GM23338 (cell line): ENCODE measurements at regions not wholly inside any gene's neighbourhood (a gene's known extent, or its start where the extent isn't known, plus 50 kb on each side); places are given as distances from the start of the nearest gene placed in this dataset.
"Not testable (repeated sequence)": the region's sequence is repeated elsewhere in the genome, so short reads cannot be mapped to it uniquely, and the experiment has no call there.

ENCODE experiments used
- ATAC-seq: fragments of 200-7000 bp; cut with Tn5 transposase; 3 replicates; pipeline ENCODE4 v1.9.1; 2020
- DNase-seq: peaks from one replicate; pipeline ENCODE4 v3.0.0-alpha.2; 2015; ENCODE audit warnings: low spot score
- H2AFZ ChIP-seq: fragments of 200-600 bp; sonication (generic); 2 replicates; pipeline ENCODE4 v1.8.0; 2016; ENCODE audit warnings: antibody characterized with exemption, mild to moderate bottlenecking, moderate library complexity
- H3F3A ChIP-seq: fragments of 200-600 bp; sonication (generic); replicated peaks from 2 replicates; pipeline ENCODE4 v1.8.0; 2017; ENCODE audit warnings: antibody characterized with exemption, mixed run types, low read depth
- H3K27ac ChIP-seq: fragments of 200-600 bp; sonication (generic); 2 replicates; pipeline ENCODE4 v1.6.1; 2016; ENCODE audit warnings: low read depth
- H3K27me3 ChIP-seq: fragments of 200-600 bp; sonication (generic); 2 replicates; pipeline ENCODE4 v1.8.0; 2016; ENCODE audit warnings: mild to moderate bottlenecking, mixed run types, moderate library complexity; ENCODE audit not compliant: insufficient read depth
- H3K36me3 ChIP-seq: fragments of 200-600 bp; sonication (generic); 2 replicates; pipeline ENCODE4 v1.8.0; 2016; ENCODE audit warnings: mild to moderate bottlenecking; ENCODE audit not compliant: insufficient read depth
- H3K4me1 ChIP-seq: fragments of 200-600 bp; sonication (generic); 2 replicates; pipeline ENCODE4 v1.8.0; 2016; ENCODE audit warnings: mild to moderate bottlenecking, moderate library complexity; ENCODE audit not compliant: insufficient read depth
- H3K4me2 ChIP-seq: fragments of 200-600 bp; sonication (generic); 2 replicates; pipeline ENCODE4 v1.7.1; 2017; ENCODE audit warnings: mixed run types
- H3K4me3 ChIP-seq: fragments of 200-600 bp; sonication (generic); 2 replicates; pipeline ENCODE4 v1.6.1; 2016; ENCODE audit warnings: mixed run types
- H3K79me2 ChIP-seq: fragments of 200-600 bp; sonication (generic); replicated peaks from 2 replicates; pipeline ENCODE4 v1.8.0; 2017; ENCODE audit warnings: mild to moderate bottlenecking; ENCODE audit not compliant: insufficient read depth
- H3K9me2 ChIP-seq: fragments of 200-600 bp; sonication (generic); 2 replicates; pipeline ENCODE4 v1.8.0; 2017; ENCODE audit not compliant: insufficient read depth
- H4K20me1 ChIP-seq: fragments of 200-600 bp; sonication (generic); replicated peaks from 2 replicates; pipeline ENCODE4 v1.8.0; 2017; ENCODE audit warnings: mild to moderate bottlenecking; ENCODE audit not compliant: insufficient read depth
- H3K27ac Mint-ChIP-seq: 2 replicates; pipeline ENCODE4 v1.8.0; 2020; ENCODE audit warnings: inconsistent platforms, mild to moderate bottlenecking, moderate library complexity, mixed read lengths
- H3K27me3 Mint-ChIP-seq: 3 replicates; pipeline ENCODE4 v1.8.0; 2022; ENCODE audit warnings: low read depth, mild to moderate bottlenecking, moderate library complexity, mixed read lengths, inconsistent platforms; ENCODE audit not compliant: insufficient read depth, poor library complexity
- H3K36me3 Mint-ChIP-seq: 3 replicates; pipeline ENCODE4 v1.8.0; 2021; ENCODE audit warnings: low read depth, mild to moderate bottlenecking, inconsistent platforms, moderate library complexity, mixed read lengths
- H3K4me1 Mint-ChIP-seq: 3 replicates; pipeline ENCODE4 v1.8.0; 2020; ENCODE audit warnings: mild to moderate bottlenecking, inconsistent platforms, mixed read lengths
- H3K4me3 Mint-ChIP-seq: 3 replicates; pipeline ENCODE4 v1.8.0; 2021; ENCODE audit warnings: moderate library complexity, mild to moderate bottlenecking, inconsistent platforms, mixed read lengths
- H3K9me3 Mint-ChIP-seq: 3 replicates; pipeline ENCODE4 v1.8.0; 2020; ENCODE audit warnings: moderate library complexity, mild to moderate bottlenecking, inconsistent platforms, mixed read lengths
- CREB1 ChIP-seq: fragments of 250-450 bp; sonication (Bioruptor Pico); IDR thresholded peaks from 2 replicates; pipeline ENCODE4 v1.5.0; 2020; ENCODE audit warnings: low read depth, mild to moderate bottlenecking, moderate library complexity
- ETS1 ChIP-seq: IDR thresholded peaks from 2 replicates; pipeline ENCODE4 v1.6.1; 2016; ENCODE audit warnings: antibody characterized with exemption
- EZH2 ChIP-seq: fragments of 200-600 bp; sonication (generic); IDR thresholded peaks from one replicate; pipeline ENCODE4 v1.8.0; 2017; ENCODE audit warnings: antibody characterized with exemption, mild to moderate bottlenecking, low read depth; ENCODE audit not compliant: unreplicated experiment
- EZH2phosphoT487 ChIP-seq: fragments of 200-600 bp; sonication (generic); IDR thresholded peaks from one replicate; pipeline ENCODE4 v1.8.1; 2018; ENCODE audit warnings: antibody characterized with exemption; ENCODE audit not compliant: unreplicated experiment
- JUNB ChIP-seq: IDR thresholded peaks from one replicate; pipeline ENCODE4 v1.6.1; 2016; ENCODE audit warnings: antibody characterized with exemption; ENCODE audit not compliant: unreplicated experiment
- REST ChIP-seq: IDR thresholded peaks from one replicate; pipeline ENCODE4 v1.6.1; 2018; ENCODE audit warnings: antibody characterized with exemption; ENCODE audit not compliant: unreplicated experiment
- ZNF114 ChIP-seq: fragments of 250-450 bp; sonication (Bioruptor Pico); IDR thresholded peaks from 2 replicates; pipeline ENCODE4 v1.5.0; 2020; ENCODE audit warnings: mild to moderate bottlenecking, moderate library complexity
- TF ChIP-seq, protein P1 (sequence below): fragments of 250-450 bp; sonication (Bioruptor Pico); IDR thresholded peaks from 2 replicates; pipeline ENCODE4 v1.5.0; 2020; ENCODE audit warnings: mild to moderate bottlenecking, moderate library complexity

DNA sequence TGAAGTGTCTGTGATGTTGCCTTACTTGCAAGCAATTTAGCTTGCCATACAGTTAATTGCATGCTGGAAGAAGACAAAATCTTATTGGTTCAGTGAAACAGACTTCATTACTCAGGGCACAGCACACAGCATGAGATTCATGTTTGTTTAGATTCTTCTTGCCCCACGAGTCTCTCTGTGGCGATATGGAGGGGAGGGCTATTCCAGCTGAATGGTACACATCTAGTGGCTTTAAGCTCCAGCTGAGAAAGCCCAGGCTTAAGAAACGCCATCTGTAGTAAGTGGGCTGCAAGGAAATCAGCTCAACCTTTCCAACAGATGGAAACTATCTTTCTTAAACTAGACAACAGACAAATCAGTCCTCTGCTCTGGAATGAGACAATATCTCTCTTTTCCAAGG lies 1022.0 kb downstream of the NCAM2 start:
- peaks cover 5% of the 10 kb centered on the region; the same call in 1 of the 2 replicates for H3K9me2 ChIP-seq
- H3K27me3 ChIP-seq, result no peaks in the 10 kb centered on the region
- Mint-ChIP-seq H3K27ac (no peak overlapping the region), H3K36me3 (peaks cover 7% of the 10 kb centered on the region; the same call in 1 of the 3 replicates), H3K4me3 (no peak overlapping the region), H3K9me3 (peaks cover 16% of the 10 kb centered on the region; the same call in 2 of the 3 replicates), H3K4me1 (no peaks in the 10 kb centered on the region), H3K27me3 (peaks cover 8% of the 10 kb centered on the region)
- no peaks in the 10 kb centered on the region for H3K79me2 ChIP-seq
- TF ChIP-seq EZH2phosphoT487, result no peak
- no peak for TF ChIP-seq CREB1
- no peak for TF ChIP-seq ETS1
- TF ChIP-seq, protein P1, sequence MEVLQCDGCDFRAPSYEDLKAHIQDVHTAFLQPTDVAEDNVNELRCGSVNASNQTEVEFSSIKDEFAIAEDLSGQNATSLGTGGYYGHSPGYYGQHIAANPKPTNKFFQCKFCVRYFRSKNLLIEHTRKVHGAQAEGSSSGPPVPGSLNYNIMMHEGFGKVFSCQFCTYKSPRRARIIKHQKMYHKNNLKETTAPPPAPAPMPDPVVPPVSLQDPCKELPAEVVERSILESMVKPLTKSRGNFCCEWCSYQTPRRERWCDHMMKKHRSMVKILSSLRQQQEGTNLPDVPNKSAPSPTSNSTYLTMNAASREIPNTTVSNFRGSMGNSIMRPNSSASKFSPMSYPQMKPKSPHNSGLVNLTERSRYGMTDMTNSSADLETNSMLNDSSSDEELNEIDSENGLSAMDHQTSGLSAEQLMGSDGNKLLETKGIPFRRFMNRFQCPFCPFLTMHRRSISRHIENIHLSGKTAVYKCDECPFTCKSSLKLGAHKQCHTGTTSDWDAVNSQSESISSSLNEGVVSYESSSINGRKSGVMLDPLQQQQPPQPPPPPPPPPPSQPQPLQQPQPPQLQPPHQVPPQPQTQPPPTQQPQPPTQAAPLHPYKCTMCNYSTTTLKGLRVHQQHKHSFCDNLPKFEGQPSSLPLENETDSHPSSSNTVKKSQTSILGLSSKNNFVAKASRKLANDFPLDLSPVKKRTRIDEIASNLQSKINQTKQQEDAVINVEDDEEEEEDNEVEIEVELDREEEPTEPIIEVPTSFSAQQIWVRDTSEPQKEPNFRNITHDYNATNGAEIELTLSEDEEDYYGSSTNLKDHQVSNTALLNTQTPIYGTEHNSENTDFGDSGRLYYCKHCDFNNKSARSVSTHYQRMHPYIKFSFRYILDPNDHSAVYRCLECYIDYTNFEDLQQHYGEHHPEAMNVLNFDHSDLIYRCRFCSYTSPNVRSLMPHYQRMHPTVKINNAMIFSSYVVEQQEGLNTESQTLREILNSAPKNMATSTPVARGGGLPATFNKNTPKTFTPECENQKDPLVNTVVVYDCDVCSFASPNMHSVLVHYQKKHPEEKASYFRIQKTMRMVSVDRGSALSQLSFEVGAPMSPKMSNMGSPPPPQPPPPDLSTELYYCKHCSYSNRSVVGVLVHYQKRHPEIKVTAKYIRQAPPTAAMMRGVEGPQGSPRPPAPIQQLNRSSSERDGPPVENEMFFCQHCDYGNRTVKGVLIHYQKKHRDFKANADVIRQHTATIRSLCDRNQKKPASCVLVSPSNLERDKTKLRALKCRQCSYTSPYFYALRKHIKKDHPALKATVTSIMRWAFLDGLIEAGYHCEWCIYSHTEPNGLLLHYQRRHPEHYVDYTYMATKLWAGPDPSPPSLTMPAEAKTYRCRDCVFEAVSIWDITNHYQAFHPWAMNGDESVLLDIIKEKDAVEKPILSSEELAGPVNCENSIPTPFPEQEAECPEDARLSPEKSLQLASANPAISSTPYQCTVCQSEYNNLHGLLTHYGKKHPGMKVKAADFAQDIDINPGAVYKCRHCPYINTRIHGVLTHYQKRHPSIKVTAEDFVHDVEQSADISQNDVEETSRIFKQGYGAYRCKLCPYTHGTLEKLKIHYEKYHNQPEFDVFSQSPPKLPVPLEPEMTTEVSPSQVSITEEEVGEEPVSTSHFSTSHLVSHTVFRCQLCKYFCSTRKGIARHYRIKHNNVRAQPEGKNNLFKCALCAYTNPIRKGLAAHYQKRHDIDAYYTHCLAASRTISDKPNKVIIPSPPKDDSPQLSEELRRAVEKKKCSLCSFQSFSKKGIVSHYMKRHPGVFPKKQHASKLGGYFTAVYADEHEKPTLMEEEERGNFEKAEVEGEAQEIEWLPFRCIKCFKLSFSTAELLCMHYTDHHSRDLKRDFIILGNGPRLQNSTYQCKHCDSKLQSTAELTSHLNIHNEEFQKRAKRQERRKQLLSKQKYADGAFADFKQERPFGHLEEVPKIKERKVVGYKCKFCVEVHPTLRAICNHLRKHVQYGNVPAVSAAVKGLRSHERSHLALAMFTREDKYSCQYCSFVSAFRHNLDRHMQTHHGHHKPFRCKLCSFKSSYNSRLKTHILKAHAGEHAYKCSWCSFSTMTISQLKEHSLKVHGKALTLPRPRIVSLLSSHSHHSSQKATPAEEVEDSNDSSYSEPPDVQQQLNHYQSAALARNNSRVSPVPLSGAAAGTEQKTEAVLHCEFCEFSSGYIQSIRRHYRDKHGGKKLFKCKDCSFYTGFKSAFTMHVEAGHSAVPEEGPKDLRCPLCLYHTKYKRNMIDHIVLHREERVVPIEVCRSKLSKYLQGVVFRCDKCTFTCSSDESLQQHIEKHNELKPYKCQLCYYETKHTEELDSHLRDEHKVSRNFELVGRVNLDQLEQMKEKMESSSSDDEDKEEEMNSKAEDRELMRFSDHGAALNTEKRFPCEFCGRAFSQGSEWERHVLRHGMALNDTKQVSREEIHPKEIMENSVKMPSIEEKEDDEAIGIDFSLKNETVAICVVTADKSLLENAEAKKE, result no peak
- TF ChIP-seq ZNF114 (CRISPR knock-in tag), result no peak
- no peak for TF ChIP-seq JUNB
- TF ChIP-seq EZH2, result no peak
- no peak for TF ChIP-seq REST
- H3K36me3 ChIP-seq, result no peaks in the 10 kb centered on the region
- no peak overlapping the region for H3K27ac ChIP-seq
- H2AFZ ChIP-seq, result peak overlapping the region; percentile 23; the same call in 1 of the 2 replicates
- no peaks in the 10 kb centered on the region for H3K4me1 ChIP-seq
- H3K4me2 ChIP-seq, result no peak overlapping the region
- H3F3A ChIP-seq, result no peaks in the 10 kb centered on the region
- ATAC-seq, result no peak
- H3K4me3 ChIP-seq, result no peak overlapping the region
- DNase-seq, result peak; percentile 1
- H4K20me1 ChIP-seq, result no peaks in the 10 kb centered on the region

- H3K4me3 ChIP-seq, H3K27me3 ChIP-seq, H4K20me1 ChIP-seq, H3K36me3 ChIP-seq, DNase-seq, H3K9me3 Mint-ChIP-seq, H3K4me2 ChIP-seq, H3K9me2 ChIP-seq, H3K36me3 Mint-ChIP-seq, H3K79me2 ChIP-seq, H3K27ac ChIP-seq, H3K4me3 Mint-ChIP-seq, H3K4me1 ChIP-seq, H3K27me3 Mint-ChIP-seq, H3F3A ChIP-seq, H3K27ac Mint-ChIP-seq, ATAC-seq, H2AFZ ChIP-seq, H3K4me1 Mint-ChIP-seq: not testable (repeated sequence)
These were observed 1025.7 kb downstream of the NCAM2 start for GRCh38 chr21:22023896-22024295.
